Stimulated activated CD4-positive, alpha-beta T cell treated with anti-CD3 and anti-CD28 coated beads, TNF-alpha, amount 100 ng/mL, for 48 hours (primary cell): ENCODE measurements at regions not wholly inside any gene's neighbourhood (a gene's known extent, or its start where the extent isn't known, plus 50 kb on each side); places are given as distances from the start of the nearest gene placed in this dataset.
"Not testable (repeated sequence)": the region's sequence is repeated elsewhere in the genome, so short reads cannot be mapped to it uniquely, and the experiment has no call there.

Experiments used
- DNase-seq, 3 donors: peaks; one replicate each; pipeline ENCODE4 v3.0.0-alpha.2; 2020; ENCODE audit warnings: low read depth in 3 of 3

GRCh38 chr14:27750114-27750513 lies 1016.5 kb upstream of the FOXG1 start:
- no peak for DNase-seq

GRCh38 chr14:27757642-27758041 lies 1008.9 kb upstream of the FOXG1 start:
- not testable (repeated sequence) for DNase-seq

- DNase-seq, result not testable (repeated sequence)
These were observed 1006.2 kb upstream of the FOXG1 start for GRCh38 chr14:27760367-27760766.

- not testable (repeated sequence) for DNase-seq
These were observed 967.2 kb upstream of the FOXG1 start for GRCh38 chr14:27799066-27800028.

- not testable (repeated sequence) for DNase-seq
These were observed 948.7 kb upstream of the FOXG1 start for GRCh38 chr14:27817746-27818430.

- not testable (repeated sequence) for DNase-seq
These were observed 940.4 kb upstream of the FOXG1 start for GRCh38 chr14:27826149-27826548.

- not testable (repeated sequence) for DNase-seq
These were observed 934.6 kb upstream of the FOXG1 start for GRCh38 chr14:27831978-27832377.

GRCh38 chr14:27833001-27833400 lies 933.6 kb upstream of the FOXG1 start:
- not testable (repeated sequence) for DNase-seq

- DNase-seq, result no peak
These were observed 930.2 kb upstream of the FOXG1 start for GRCh38 chr14:27836386-27836785.

- DNase-seq, result no peak
These were observed 921.2 kb upstream of the FOXG1 start for GRCh38 chr14:27845241-27845850.

GRCh38 chr14:27845902-27846301 lies 920.7 kb upstream of the FOXG1 start:
- no peak for DNase-seq

GRCh38 chr14:27847480-27847879 lies 919.1 kb upstream of the FOXG1 start:
- DNase-seq, result not testable (repeated sequence)

GRCh38 chr14:27849193-27849592 lies 917.4 kb upstream of the FOXG1 start:
- not testable (repeated sequence) for DNase-seq

GRCh38 chr14:27862684-27863083 lies 903.9 kb upstream of the FOXG1 start:
- no peak for DNase-seq

- DNase-seq, result no peak
These were observed 903.4 kb upstream of the FOXG1 start for GRCh38 chr14:27863166-27863565.

GRCh38 chr14:27881063-27881462 lies 885.5 kb upstream of the FOXG1 start:
- no peak for DNase-seq

GRCh38 chr14:27881646-27882045 lies 884.9 kb upstream of the FOXG1 start:
- DNase-seq, result no peak

- no peak for DNase-seq
These were observed 880.3 kb upstream of the FOXG1 start for GRCh38 chr14:27886256-27886655.

GRCh38 chr14:27890259-27890658 lies 876.3 kb upstream of the FOXG1 start:
- DNase-seq, result no peak

- not testable (repeated sequence) for DNase-seq
These were observed 858.1 kb upstream of the FOXG1 start for GRCh38 chr14:27908484-27908883.

- DNase-seq, result no peak
These were observed 850.3 kb upstream of the FOXG1 start for GRCh38 chr14:27916326-27916725.

- DNase-seq, result no peak
These were observed 848.7 kb upstream of the FOXG1 start for GRCh38 chr14:27917896-27918295.
